Transverse colon (tissue), 4 donors: ENCODE measurements at regions not wholly inside any gene's neighbourhood (a gene's known extent, or its start where the extent isn't known, plus 50 kb on each side); places are given as distances from the start of the nearest gene placed in this dataset.

ENCODE experiments used
- EP300 ChIP-seq: sonication (generic); formaldehyde crosslinking; IDR thresholded peaks from one replicate; pipeline ENCODE4 v1.6.1; 2017; ENCODE audit warnings: antibody characterized with exemption, low read depth
- POLR2A ChIP-seq: fragments of 450-650 bp; IDR thresholded peaks from one replicate; pipeline ENCODE4 v1.6.1; 2016; ENCODE audit warnings: antibody characterized with exemption, mild to moderate bottlenecking, moderate library complexity
- POLR2AphosphoS5 ChIP-seq, 3 donors: sonication (generic); formaldehyde crosslinking; IDR thresholded peaks; one replicate each; pipeline ENCODE4 v1.6.1; 2016; ENCODE audit warnings: antibody characterized with exemption in 3 of 3
- TF ChIP-seq, protein P1 (sequence below), 5 experiments: fragments of 200-600 bp in 3 of 5; fragments of 450-650 bp in 2 of 5; sonication (generic) in 3 of 5; IDR thresholded peaks; 1 replicate in 2 of 5; 2 replicates in 3 of 5; pipeline ENCODE4 v1.5.1; 2016 to 2017; ENCODE audit warnings: antibody characterized with exemption in 5 of 5, inconsistent platforms in 3 of 5, mild to moderate bottlenecking in 2 of 5, moderate library complexity in 1 of 5

DNA sequence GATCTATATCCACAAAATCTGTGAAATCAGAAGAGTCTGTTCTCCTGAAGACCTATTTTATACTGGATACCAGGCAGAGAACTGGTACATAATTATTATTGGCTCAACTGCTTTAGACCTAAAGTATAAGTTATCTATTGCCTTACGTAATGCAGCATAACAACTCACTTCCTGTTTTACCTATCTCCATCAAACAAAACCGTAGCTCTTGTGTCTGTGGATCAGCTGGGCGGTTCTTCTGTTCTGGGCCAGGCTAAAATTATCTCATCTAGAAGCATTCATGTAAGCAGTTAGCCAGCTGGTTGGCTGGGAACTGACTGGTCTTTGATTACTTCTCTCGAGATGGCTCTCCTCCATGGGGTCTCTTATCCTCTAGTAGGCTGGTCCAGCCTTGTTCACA, 57.8 kb downstream of the PPP1R2C start:
- TF ChIP-seq, protein P1, sequence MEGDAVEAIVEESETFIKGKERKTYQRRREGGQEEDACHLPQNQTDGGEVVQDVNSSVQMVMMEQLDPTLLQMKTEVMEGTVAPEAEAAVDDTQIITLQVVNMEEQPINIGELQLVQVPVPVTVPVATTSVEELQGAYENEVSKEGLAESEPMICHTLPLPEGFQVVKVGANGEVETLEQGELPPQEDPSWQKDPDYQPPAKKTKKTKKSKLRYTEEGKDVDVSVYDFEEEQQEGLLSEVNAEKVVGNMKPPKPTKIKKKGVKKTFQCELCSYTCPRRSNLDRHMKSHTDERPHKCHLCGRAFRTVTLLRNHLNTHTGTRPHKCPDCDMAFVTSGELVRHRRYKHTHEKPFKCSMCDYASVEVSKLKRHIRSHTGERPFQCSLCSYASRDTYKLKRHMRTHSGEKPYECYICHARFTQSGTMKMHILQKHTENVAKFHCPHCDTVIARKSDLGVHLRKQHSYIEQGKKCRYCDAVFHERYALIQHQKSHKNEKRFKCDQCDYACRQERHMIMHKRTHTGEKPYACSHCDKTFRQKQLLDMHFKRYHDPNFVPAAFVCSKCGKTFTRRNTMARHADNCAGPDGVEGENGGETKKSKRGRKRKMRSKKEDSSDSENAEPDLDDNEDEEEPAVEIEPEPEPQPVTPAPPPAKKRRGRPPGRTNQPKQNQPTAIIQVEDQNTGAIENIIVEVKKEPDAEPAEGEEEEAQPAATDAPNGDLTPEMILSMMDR (IDR thresholded peaks at IDR 0.05): no peak
- TF ChIP-seq EP300: no peak
- no peak for TF ChIP-seq POLR2A
- TF ChIP-seq POLR2AphosphoS5 (IDR thresholded peaks at IDR 0.05): no peak
